Cerebellar nuclear complex (tissue), 1 donor: ENCODE measurements at regions not wholly inside any gene's neighbourhood (a gene's known extent, or its start where the extent isn't known, plus 50 kb on each side); places are given as distances from the start of the nearest gene placed in this dataset.
A peak's percentile ranks its signal among the peaks of the same experiment; 100 is the strongest.

ENCODE experiments used
- DNase-seq, 2 experiments: peaks; one replicate each; lab custom pipeline; 2025; lab: John Stamatoyannopoulos, UW

- DNase-seq: no peak
Measured at GRCh38 chr12:76611533-76611932, 52.0 kb upstream of the OSBPL8 start.

- no peak for DNase-seq
Measured at GRCh38 chr12:76614364-76614763, 54.8 kb upstream of the OSBPL8 start.

GRCh38 chr12:76618031-76618430 is 58.5 kb upstream of the OSBPL8 start:
- DNase-seq: no peak

DNA sequence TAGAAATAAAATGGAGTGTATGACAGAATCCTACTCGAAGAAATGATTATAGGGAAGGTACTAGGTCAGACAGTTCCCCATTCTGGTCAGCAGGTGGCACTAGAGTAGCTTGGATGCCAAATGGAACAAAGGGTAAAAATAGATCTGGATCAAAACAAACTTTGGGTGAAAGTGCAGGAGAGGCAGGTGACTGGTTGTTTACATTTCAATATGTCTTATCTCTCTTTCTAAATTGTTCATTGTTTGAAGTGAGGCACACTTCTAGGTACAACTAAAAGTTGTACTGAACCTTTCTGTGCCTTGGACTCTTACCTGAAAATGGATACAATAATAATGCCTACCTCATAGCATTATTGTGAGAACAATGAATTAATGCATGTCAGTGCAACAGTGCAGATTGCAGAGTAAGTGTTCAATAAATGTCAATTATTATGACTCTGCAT is 62.0 kb upstream of the OSBPL8 start:
- peak in 1 of 2 experiments; percentile 40 for DNase-seq

DNA sequence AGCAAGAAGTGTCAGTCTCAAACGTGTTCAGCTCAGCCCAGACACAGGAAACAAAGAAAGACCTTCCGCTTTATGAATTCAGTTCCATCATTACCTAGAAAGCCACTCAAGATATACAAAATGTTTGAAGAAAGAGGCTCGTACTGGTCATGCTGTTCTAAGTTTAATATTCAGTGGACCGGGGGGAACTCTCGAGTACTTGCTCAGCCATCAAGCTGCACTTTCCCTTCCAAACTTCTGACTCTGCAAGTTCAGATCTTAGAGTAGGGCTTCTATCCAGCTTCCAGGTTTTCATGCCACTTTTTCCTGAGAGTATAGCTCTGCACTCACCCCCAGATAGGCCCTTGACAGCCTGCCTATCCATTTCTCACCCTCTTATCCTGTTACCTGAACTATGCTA is 62.8 kb upstream of the OSBPL8 start:
- DNase-seq: no peak

DNA sequence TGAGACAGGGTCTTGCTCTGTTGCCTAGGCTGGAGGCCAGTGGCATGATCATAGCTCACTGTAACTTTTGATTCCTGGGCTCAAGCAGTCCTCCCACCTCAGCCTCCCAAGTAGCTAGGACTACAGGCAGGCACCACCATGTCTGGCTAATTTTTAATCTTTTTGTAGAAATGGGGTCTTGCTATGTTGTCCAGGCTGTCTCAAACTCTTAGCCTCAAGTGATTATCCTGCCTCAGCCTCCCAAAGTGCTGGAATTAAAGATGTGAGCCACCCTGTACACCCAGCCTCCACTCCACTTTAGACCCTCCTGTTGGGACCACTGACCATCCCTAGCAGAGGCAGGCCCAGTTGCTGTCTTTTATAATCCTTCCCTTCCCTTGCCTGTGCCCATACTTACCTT is 63.3 kb upstream of the OSBPL8 start:
- DNase-seq: no peak

GRCh38 chr12:76623931-76624330 is 64.4 kb upstream of the OSBPL8 start:
- DNase-seq: no peak

DNA sequence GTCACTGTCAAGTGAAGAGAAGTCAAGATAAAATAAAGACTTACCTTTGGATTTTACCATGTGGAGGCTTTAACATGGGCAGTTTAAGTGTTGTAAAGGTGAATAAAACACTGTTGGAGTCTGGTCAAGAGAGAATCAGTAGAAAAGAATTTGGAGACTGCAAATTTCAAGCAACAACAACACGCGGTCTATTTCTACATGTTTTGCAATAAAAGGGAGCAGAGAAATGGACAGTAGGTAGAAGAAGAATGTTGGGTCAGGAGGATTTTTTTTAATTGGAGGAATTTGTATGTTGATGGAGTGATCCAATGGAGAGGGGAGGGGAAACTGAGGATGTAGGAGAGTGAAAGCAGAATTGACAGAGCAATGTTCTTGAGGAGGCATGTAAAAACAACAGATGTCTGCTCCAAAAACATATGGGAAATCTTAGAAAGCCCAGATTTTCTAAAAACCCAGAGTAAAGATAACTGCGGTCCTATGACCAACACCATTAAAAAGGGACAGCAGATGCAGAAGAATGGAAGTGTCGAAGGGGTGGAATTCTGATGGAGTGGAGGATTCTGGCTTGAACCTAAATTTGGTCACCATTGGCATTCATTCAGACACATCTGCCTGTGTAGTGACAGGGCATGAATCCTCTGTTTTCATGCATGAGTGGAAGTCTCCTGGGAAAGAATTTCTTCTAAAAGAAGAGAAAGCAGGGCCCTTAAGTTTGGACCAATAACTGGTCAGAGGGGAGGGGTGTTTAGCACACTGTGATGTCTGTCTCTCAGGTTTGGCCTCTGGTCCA is 68.0 kb upstream of the OSBPL8 start:
- no peak for DNase-seq

GRCh38 chr12:76628745-76629144 is 69.2 kb upstream of the OSBPL8 start:
- no peak for DNase-seq

DNA sequence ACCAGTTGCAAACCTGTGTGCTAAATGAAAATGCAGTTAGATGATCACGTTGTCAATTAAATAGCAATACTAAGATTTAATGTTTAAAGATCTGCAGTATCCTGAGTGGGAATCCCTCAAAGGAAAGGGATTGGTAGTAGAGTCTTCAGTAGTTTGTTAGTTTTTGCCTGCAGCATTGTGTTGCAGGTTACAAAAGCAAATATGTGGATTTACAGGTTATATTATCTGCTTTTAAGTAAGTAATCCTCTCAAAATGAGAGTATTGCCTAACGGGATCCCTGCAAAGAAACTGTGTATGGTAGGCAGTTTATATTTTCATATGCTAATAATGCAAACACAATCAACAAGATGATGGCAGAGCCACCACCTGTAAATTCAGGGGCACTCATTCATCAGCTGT is 72.2 kb upstream of the OSBPL8 start:
- no peak for DNase-seq

DNA sequence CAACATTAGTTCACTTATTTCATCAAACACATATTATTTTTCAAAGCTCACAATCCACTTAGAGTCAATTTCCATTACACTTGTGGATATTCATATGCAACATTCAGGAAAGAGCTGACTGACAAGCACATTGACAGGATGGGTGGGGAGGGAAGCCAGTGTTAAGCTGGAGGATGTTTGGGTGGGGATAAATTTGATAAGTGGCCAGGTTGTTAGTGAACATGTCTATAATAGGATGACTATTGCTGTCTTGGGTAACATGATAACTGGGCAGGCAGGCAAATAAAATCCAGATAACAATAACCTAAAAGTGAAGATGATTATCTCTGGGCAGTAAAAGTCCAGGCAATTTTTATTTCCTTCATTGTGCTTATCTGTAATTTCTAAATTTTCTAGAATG is 73.8 kb upstream of the OSBPL8 start:
- no peak for DNase-seq

- DNase-seq: no peak
Measured at GRCh38 chr12:76634133-76634532, 74.6 kb upstream of the OSBPL8 start.

GRCh38 chr12:76636121-76636692 is 76.6 kb upstream of the OSBPL8 start:
- DNase-seq: no peak

DNA sequence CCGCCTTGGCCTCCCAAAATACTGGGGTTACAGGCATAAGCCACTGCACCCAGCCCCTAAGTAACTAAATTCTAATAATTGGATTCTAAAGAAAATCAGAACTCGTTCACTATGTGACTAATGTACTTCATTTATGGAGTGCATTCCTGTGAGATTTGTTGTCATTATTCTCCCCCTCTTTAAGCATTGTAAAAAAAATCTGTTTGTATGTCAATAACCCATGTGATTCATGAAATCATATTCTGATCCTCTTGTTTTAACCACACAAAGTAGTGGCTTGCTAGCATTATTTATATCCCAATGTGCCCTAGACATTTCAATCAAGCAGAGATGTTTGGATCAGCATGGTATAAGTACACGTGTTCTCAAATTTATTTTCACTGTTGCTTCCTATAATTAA is 78.2 kb upstream of the OSBPL8 start:
- DNase-seq: no peak

DNA sequence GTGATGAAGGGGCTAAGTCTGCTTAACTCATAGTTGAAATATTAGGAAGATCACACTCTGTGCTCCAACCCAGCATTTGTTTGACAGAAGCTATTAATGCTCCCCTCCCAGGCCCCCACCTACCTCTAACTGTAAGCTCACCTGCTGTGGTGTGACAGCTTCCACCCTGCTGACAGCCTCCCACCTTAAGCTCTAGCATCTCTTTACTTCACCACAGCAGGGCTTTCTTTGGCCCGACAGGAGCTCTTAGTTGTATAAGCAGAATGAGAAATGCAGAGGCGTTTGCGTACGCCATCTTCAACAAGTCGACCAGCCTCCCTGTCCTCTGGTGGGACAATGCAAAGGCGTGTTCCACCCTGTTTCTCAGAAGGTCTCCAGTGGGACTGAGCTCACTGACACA is 80.1 kb upstream of the OSBPL8 start:
- DNase-seq: no peak

- no peak for DNase-seq
Measured at GRCh38 chr12:76641073-76641472, 81.5 kb upstream of the OSBPL8 start.

DNA sequence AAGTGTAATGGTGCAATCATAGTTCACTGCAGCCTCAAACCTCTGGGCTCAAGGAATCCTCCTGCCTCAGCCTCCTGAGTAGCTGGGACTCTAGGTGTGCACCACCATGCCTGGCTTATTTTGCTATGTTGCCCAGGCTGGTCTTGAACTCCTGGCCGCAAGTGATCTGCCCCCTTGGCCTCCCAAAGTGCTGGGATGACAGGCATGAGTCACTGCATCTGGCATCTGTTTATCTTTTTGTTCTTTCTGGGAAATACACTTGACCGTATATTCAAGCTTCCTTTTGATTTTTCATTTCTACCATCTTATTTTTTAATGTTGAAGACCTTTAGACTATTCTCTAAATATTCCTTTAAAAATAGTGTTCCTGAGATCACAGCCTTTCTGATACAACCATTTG is 82.4 kb upstream of the OSBPL8 start:
- DNase-seq: no peak

- DNase-seq: no peak
Measured at GRCh38 chr12:76643438-76643837, 83.9 kb upstream of the OSBPL8 start.

- DNase-seq: no peak
Measured at GRCh38 chr12:76644950-76645349, 85.4 kb upstream of the OSBPL8 start.

DNA sequence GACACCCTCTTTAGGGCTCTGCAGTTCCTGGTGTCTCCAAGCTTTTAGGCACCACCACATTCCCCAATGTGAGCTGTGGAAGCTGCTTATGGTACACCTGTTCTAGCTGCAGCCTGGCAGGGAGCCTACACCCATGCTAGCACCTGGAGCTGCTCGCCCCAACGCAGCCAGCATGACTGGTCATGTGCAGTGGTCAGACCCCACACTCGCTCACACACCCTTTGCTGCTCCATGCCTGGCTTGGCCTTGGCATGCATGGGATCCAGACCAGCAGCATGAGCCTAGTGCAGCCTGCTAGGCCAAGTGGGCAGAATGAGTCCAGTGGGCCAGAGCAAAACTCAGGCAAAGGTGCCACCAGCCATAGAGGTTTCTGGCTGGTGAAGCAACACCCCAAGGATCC is 86.4 kb upstream of the OSBPL8 start:
- no peak for DNase-seq

GRCh38 chr12:76646366-76646765 is 86.8 kb upstream of the OSBPL8 start:
- DNase-seq: no peak

GRCh38 chr12:76649099-76649498 is 89.5 kb upstream of the OSBPL8 start:
- DNase-seq: no peak

DNA sequence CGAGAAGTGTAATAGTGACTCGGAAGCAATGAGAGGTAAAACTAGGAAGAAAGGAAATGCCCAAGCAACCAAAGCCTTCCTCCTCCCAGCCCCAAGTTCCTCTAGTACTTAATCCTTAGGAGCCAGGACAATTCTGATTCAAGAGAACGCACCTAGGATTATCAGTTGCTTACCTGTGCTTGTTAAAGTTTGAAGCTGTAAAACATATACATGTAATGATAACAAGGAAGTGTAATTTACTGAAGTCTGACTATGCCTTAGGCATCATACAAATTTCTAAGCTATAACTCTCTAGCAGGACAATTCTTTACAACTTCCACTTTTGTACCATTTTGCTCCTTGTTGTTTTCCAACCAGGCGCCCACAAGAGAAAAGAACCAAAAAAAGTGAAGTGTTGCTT is 92.8 kb upstream of the OSBPL8 start:
- DNase-seq: no peak

GRCh38 chr12:76653342-76653741 is 93.8 kb upstream of the OSBPL8 start:
- DNase-seq: no peak
